Thoracic aorta (tissue), 2 donors: ENCODE measurements at regions not wholly inside any gene's neighbourhood (a gene's known extent, or its start where the extent isn't known, plus 50 kb on each side); places are given as distances from the start of the nearest gene placed in this dataset.

ENCODE experiments used
- ATAC-seq: fragments of 150-250 bp; one replicate; pipeline ENCODE4 v1.8.0; 2017; ENCODE audit warnings: low read depth; ENCODE audit not compliant: insufficient number of reproducible peaks, low FRiP score
- DNase-seq: peaks from one replicate; pipeline ENCODE4 v3.0.0-alpha.2; 2020; ENCODE audit warnings: low spot score
- H3K27ac ChIP-seq, 2 donors: fragments of 200-600 bp; sonication (generic); 1 replicate in 1 of 2; 2 replicates in 1 of 2; pipeline ENCODE4 v1.5.1; 2016; ENCODE audit warnings: mild to moderate bottlenecking in 2 of 2, moderate library complexity in 2 of 2
- H3K27me3 ChIP-seq: fragments of 200-600 bp; sonication (generic); replicated peaks from 2 replicates; pipeline ENCODE4 v1.6.0; 2016; ENCODE audit warnings: mild to moderate bottlenecking; ENCODE audit not compliant: insufficient read depth
- H3K36me3 ChIP-seq: fragments of 200-600 bp; sonication (generic); one replicate; pipeline ENCODE4 v1.5.1; 2016
- H3K4me1 ChIP-seq, 2 donors: fragments of 200-600 bp; sonication (generic); 1 replicate in 1 of 2; 2 replicates in 1 of 2; pipeline versions ENCODE4 v1.5.1 to v1.6.0; 2016; ENCODE audit warnings: low read depth in 2 of 2, mild to moderate bottlenecking in 1 of 2; ENCODE audit not compliant: control insufficient read depth in 1 of 2
- H3K4me3 ChIP-seq: fragments of 200-600 bp; sonication (generic); 2 replicates; pipeline ENCODE4 v1.5.1; 2016; ENCODE audit warnings: mild to moderate bottlenecking
- H3K9me3 ChIP-seq: fragments of 200-600 bp; sonication (generic); 2 replicates; pipeline ENCODE4 v1.5.1; 2016
- CTCF ChIP-seq: fragments of 200-600 bp; sonication (generic); IDR thresholded peaks from one replicate; pipeline ENCODE4 v1.5.1; 2019; ENCODE audit warnings: antibody characterized with exemption

- no peaks in the 10 kb centered on the region for H3K4me1 ChIP-seq
- no peaks in the 10 kb centered on the region for H3K9me3 ChIP-seq
- H3K36me3 ChIP-seq = no peaks in the 10 kb centered on the region
- no peak for DNase-seq
- H3K27ac ChIP-seq = no peak overlapping the region
- no peaks in the 10 kb centered on the region for H3K27me3 ChIP-seq
- no peak overlapping the region for H3K4me3 ChIP-seq
- no peak for ATAC-seq
- no peak for TF ChIP-seq CTCF
Observed at GRCh38 chr5:105197531-105197930, 1634.9 kb upstream of the NUDT12 start.

GRCh38 chr5:105195765-105196164, 1633.2 kb upstream of the NUDT12 start:
- Histone ChIP-seq H3K4me1 (no peaks in the 10 kb centered on the region), H3K4me3 (no peak overlapping the region), H3K9me3 (no peaks in the 10 kb centered on the region), H3K36me3 (no peaks in the 10 kb centered on the region), H3K27ac (no peak overlapping the region), H3K27me3 (no peaks in the 10 kb centered on the region)
- ATAC-seq (no peak), DNase-seq (no peak)
- TF ChIP-seq CTCF = no peak

DNA sequence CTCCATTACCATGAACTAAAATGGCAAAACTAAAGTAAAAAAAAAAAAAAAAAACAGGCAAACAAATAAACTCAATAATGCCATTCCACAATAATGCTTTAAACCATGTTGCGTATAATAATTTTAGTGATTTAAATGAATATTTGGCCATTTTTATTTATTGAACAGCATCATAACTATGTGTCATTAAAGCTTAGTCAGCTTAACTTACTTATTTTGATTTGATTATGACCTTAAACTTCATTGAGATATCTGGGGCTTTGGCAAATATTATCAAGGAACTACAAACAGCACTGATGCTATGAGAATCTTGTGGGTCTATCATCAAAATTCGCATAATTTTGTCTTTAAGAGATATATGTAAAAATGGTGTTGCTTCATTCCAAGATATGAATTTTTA, 1610.3 kb upstream of the NUDT12 start:
- no peak for DNase-seq
- Histone ChIP-seq H3K4me1 (no peaks in the 10 kb centered on the region), H3K4me3 (no peak overlapping the region), H3K27me3 (no peaks in the 10 kb centered on the region), H3K27ac (no peak overlapping the region), H3K36me3 (no peaks in the 10 kb centered on the region), H3K9me3 (no peaks in the 10 kb centered on the region)
- TF ChIP-seq CTCF = no peak
- ATAC-seq = no peak

GRCh38 chr5:105168806-105169205, 1606.2 kb upstream of the NUDT12 start:
- Histone ChIP-seq H3K4me1 (no peaks in the 10 kb centered on the region), H3K36me3 (no peaks in the 10 kb centered on the region), H3K9me3 (no peaks in the 10 kb centered on the region), H3K27me3 (no peaks in the 10 kb centered on the region), H3K4me3 (no peak overlapping the region), H3K27ac (no peak overlapping the region)
- no peak for TF ChIP-seq CTCF
- ATAC-seq (no peak), DNase-seq (no peak)

- ATAC-seq (no peak), DNase-seq (no peak)
- no peaks in the 10 kb centered on the region for H3K27me3 ChIP-seq
- no peak for TF ChIP-seq CTCF
- no peaks in the 10 kb centered on the region for H3K36me3 ChIP-seq
- H3K4me3 ChIP-seq = no peak overlapping the region
- H3K9me3 ChIP-seq = no peaks in the 10 kb centered on the region
- H3K4me1 ChIP-seq = no peaks in the 10 kb centered on the region
- H3K27ac ChIP-seq = no peak overlapping the region
Observed at GRCh38 chr5:105167092-105167491, 1604.5 kb upstream of the NUDT12 start.
